GM19328 (cell line): ENCODE measurements at regions not wholly inside any gene's neighbourhood (a gene's known extent, or its start where the extent isn't known, plus 50 kb on each side); places are given as distances from the start of the nearest gene placed in this dataset.

Experiments used
- ATAC-seq: cut with Tn5 transposase; IDR thresholded peaks from one replicate; pipeline ENCODE4 v1.9.1; 2021; ENCODE audit warnings: mild to moderate bottlenecking, moderate library complexity; ENCODE audit not compliant: unreplicated experiment

DNA sequence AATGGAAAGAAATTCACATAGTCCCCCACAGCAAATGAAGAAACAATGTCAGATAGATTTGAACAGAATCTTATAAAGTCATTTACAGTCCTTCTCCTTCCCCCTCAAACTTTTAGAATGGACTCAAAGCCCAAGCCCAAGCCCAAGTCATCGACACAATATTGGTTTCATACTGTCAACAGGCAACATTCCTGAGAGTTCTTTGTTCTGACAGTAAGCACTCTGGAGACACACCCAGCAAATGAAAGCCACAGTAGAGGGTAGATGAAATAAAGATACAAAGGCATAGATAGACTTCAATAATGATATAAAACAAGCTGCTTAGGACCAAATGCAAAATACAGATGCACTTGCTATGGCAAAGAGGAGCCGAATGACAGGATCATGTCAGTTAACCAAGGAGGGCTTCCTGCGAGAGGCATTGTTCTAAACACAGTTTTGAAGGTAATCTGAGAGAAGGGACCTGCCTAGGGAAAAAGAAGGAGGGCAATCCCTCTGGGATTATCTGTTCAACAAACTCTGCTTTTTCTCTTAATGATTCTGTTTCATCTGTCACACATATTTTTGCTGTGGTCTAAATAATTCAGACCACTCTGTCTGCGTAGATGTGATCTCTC lies 97.1 kb upstream of the MAP4K3 start:
- ATAC-seq, result no peak

DNA sequence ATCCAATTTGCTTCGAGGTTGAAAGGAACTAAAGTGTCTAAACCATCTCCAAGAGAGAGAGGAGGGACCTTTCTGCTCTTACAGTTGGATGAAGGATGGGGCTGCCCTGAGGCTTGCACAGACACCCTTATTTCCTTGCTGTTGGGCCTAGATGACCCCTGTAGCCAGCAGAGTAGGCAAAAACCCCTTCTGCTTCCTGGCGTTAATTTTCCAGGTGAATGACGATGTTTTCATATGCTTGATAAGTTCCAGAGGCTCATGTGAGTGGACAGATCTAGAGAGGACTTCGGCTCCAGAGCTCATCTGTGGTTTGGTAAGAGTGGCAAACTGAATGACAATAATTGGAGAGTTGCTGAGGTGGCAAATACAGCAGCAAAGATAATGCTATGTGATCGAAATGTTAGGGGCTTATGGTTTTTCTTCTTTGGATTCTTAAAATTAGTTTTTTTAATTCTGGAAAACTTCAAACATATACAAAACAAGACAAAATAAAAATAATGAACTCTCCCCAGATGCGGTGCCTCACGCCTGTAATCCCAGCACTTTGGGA lies 98.6 kb upstream of the MAP4K3 start:
- no peak for ATAC-seq

- no peak for ATAC-seq
Observed at GRCh38 chr2:39537150-39537549, 100.1 kb upstream of the MAP4K3 start.

- no peak for ATAC-seq
Observed at GRCh38 chr2:39538718-39539117, 101.6 kb upstream of the MAP4K3 start.

DNA sequence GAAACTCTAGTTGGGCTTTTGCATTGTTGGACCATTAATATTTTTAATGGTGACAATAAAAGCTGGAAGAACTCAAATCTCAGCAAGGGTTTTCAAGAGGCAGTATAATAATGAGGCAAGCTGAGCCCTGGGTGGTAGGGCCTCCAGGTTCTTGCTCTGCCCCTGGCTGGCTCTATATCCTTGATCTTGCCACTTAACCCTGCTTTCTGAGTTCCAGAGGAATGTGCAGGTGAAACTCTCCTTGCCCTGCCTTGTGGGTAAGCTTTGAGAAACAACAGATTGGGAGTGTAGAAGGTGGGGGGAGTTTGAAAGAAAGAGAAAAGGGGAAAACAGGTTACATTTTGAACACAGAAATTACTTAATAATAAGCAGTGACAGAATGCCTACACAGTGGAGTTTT lies 103.3 kb upstream of the MAP4K3 start:
- ATAC-seq, result no peak

DNA sequence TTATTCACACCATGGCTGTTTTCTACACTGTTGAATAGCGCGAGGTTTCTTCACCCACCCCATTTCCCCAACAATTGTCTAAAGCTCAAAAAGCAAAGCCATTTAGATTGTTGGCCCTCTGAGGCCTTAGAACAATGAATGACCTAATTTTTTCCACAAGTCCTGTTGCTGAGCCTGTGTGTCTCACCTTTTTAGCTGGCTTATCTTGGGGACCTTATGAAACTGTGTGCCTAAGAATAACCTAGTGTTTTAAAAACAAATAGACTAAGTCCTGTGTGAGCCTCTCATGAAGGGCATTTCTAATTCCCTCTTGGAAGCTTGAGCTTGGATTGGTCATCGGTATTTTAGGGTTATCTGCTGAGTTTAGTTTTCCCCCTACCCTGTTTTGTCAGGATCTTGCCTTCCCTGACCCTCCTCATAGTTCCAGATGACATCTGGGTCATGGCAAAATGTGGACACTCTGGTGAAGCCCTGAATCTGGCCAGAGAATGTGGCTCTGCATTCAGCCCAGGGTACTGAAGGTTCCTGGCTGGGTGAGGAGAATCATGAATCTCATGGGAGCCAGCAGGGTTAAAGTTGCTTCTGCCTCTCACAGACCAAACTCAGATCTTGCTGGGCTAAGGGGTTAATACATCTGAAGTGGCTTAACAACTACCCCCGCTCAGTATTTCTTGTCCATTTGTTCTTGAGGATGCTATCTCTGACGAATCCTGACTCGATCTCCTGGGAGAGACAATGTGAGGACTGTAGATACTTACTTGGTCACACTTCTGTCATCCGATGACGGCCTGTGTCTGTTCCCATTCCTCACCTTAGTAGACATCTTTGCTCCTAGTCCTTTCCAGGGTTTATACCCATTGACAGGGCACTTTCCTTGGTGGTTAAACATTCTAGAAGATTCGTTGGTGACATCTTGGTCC lies 104.2 kb upstream of the MAP4K3 start:
- ATAC-seq, result no peak

DNA sequence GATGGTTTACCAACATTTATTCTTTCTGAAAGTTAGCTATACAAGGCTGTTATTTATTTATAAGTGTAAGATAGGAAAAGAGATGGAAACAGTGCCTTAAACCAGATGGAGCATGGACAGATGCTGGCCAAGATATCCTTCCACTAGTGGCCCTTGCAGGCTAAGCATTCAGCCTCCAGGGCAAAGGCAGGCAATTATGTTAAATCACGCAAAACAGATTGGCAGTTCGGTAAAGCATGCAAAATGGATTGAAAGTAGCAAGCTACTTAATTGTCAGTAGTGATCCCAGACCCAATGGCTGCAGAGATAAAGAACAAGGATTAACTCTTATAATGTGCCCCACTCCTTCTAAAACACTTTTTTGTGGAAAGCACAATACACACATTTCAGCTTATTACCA lies 105.4 kb upstream of the MAP4K3 start:
- ATAC-seq, result no peak

DNA sequence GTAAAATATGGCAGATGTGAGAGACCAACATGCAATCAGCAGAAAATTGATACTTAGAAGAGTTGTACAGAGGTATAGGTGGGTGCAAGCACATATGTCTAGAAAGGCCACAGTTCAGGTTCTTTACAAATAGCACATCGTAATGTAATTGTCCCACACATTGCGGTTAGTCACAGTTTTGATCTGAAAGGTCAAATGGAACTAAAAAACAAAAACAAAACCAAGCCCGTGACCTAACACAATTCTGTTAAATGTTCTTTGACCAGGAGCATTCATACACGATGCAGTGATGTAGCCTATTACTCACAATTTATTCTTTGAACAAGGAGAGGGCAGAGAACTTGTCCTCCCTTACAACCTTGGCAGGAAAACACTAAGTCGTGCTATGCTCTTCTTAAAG lies 108.9 kb upstream of the MAP4K3 start:
- no peak for ATAC-seq

GRCh38 chr2:39546409-39546808 lies 109.3 kb upstream of the MAP4K3 start:
- ATAC-seq, result no peak

GRCh38 chr2:39546937-39547336 lies 109.9 kb upstream of the MAP4K3 start:
- ATAC-seq, result no peak

DNA sequence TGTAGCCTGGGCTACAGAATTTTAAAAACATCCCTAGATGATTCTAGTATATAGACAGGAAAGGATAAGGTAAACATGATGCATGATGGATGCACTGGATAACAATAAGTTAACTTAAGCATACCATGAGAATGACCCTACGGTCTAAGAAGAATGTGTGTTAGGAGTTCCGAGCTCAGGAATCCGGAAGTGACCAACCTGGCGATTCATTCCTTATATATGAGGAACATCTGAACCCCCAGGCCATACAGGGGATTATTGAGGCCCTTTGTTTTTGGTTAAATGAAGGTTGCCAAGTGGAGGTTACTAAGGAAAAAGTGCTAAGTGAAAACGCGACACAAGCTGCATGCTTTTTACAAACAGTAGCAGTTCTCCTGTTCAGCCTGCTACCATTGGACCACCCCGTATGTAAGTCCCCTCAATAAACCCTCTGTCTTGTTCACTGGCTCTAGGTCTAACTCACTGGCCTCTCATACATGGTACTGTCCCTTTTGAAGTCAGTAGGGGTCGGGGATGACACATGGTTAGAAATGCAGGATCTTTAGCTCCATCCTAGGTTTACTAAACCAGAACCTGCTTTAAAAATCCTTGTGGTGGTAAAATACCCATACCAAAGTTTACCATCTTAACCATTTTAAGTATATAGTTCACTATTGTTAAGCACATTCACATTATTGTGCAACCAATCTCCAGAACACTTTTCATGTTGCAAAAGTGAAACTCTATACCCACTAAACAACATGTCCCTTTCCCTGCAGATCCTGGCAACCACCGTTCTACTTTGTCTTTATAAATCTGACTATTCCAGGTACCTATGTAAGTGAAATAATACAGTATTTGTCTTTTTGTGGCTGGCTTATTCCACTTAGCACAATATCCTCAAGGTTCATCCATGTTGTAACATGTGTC lies 111.0 kb upstream of the MAP4K3 start:
- no peak for ATAC-seq

GRCh38 chr2:39549000-39549399 lies 111.9 kb upstream of the MAP4K3 start:
- no peak for ATAC-seq

GRCh38 chr2:39549718-39550464 lies 112.8 kb upstream of the MAP4K3 start:
- ATAC-seq, result no peak

- no peak for ATAC-seq
Observed at GRCh38 chr2:39550701-39551285, 113.7 kb upstream of the MAP4K3 start.

DNA sequence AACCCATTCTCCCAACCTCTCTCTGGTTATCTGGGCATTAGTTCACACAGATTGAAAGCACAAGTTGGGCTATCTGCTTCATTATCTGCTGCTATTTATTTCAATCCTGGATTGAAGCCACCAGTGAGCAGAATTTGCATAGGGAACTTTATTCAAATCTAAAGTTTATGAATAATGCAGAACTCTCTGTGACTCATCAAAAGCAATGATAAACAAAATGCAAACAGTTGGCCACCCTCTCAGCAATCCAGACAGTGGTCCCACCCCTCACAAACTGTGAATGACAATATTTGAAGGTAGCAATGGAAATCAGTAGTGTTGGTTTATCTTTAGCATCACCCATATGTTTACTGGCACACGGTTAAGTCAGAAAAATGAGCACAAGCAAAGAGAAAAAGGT lies 106.8 kb upstream of the TMEM178A start:
- no peak for ATAC-seq

DNA sequence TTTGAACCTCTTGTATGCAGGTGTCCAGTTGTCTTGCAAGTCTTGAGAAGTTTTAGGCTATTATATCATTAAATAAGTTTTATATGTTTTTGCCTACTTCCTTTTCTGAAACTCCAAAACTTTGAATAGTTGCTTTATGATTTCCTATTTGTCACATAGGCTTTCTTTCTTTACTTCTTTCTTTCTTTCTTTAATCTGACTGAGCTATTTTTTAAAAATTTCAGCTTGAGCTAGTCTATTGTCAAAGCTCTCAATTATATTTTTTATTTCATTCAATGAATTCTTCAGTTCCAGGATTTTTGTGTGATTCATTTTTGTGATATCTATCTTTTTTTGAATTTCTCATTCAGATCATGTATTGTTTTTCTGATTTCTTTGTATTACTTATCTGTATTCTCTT lies 102.1 kb upstream of the TMEM178A start:
- no peak for ATAC-seq

DNA sequence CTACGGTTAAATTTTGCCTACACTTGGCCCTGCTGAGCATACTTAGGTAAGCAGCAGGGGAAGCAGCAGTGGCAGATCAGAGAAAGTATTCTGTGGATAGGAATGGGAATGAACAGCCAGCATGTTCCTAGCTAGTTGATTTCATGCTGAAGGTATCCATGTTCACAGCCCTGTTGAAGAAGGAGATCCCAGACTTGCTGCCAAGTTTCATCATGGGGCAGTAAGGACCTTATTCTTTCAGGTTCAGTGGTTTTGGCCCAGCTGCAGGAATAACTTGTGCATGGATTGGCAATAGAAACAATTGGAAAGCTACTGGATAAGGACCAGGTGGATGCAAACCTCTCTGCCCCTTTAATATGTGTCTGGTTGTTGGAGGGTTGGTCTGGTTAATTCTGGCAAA lies 98.2 kb upstream of the TMEM178A start:
- ATAC-seq, result no peak

- ATAC-seq, result no peak
Observed at GRCh38 chr2:39568116-39568515, 97.6 kb upstream of the TMEM178A start.

DNA sequence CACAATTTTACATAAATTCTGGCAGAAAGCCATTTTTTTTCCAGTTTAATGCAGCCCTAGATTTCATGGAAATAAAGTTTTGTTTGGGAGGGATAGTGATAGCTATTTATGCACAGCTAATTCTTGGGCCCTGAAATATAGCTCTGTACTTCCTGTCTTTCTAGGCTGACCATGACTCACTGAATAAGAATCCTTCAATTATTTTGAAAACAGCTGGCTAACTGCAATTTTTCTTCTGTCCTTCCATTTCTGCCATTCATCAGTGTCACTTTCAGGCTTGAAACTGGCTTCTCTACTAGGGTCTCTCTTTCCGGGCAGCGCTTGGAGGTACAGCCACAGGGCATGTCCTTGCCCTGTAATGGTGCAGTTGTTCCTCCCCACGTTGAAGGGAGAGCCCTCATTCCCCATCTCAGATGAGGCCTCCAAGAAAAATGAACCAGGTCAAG lies 97.1 kb upstream of the TMEM178A start:
- no peak for ATAC-seq

GRCh38 chr2:39570130-39570555 lies 95.6 kb upstream of the TMEM178A start:
- no peak for ATAC-seq
